ENCODE measurements at regions not wholly inside any gene's neighbourhood (a gene's known extent, or its start where the extent isn't known, plus 50 kb on each side); places are given as distances from the start of the nearest gene placed in this dataset.

DNA sequence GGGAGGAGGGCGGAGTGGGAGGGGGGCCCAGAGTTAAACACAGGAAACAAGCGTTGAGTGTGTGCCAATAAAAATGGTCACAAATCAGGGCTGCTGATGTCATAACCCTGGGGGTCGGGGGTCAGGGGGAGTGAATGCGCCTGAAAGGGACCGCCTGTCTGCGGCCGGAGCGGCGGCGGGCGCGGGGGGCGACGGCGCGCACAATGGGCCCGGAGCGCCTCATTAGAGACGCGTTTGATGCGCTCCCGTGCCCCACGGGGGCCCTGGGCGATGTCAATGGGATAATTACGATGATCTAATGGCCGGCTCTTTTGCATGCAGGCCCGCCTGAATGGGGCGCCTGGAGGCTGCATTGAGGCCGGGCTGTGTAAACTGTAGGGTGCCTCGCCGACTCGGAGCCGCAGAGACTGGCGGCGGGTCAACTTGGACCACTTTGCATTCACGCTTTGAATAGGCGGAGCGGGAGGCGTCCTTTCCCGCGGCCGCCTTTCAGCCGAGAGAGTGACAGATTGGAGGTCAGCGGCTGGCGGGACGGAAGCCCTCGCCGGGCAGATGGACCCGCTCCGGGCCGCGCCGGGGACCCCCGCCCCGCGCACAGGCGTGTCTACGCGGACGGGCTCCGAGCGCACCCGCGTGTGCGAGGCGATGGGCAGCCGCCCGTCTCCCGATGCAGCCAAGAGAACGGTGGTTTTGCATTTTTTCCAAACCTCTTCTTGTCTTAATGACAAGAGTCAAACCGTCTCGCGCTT is 296.1 kb downstream of the TFAP2C start:
- DNase-seq (ENCODE audit: low read depth), result no peak

DNA sequence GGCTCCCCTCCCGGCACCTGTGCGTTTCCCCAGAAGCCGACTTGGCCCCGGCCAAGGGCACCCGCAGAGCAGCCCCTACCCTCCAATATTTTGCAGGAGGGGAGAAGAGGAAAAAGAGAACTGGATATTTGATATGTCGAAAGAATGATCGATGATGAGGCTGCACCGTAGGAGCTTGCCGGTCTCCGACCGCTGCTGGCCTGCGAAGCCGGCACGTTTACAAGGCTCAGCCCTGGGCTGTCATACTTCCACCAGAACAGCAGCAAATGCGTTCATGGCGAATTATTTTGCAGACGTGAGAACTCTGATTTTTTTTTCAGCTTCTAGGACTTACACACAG is 296.7 kb downstream of the TFAP2C start:
- no peak for DNase-seq (ENCODE audit: low read depth)

DNA sequence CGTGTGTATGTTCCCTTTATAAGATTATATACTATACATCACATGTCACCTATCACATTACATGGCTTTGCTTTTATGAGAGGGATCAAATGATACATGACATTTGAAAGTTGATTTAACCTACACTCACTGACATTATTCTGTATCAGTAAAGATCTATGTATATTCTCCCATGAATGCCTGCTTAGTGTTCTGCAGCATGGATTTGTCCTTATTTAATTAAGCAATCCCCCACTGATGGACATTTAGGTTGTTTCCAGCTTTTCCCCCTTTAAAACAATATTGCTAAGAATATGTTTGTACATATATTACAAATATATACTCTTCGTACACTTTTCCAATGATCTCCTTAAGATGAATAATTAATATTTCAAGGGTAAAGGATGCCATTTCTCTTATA is 297.4 kb downstream of the TFAP2C start:
- DNase-seq (ENCODE audit: low read depth), result no peak

GRCh38 chr20:56927127-56927526 is 298.0 kb downstream of the TFAP2C start:
- DNase-seq (ENCODE audit: low read depth), result no peak

GRCh38 chr20:56928007-56928406 is 298.9 kb downstream of the TFAP2C start:
- DNase-seq (ENCODE audit: low read depth), result no peak

DNA sequence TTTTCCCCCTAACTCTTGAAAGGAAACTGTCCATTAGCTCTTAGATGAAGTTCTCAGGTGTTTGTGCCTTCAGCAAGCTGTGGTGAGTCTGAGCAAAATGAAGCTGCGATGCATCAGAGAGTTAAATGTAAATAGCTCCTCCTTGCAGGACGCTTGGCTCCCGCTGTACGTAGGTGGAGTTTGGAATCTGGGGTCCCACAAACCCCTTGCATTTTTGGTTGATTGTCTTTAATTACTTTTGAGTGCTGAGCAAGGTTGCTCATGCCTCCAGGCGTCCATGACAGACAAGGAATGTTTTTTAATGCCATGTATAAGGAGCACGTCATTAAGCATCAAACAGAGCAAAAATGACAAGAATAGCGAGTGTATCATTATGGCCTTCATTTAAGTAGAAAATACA is 300.5 kb downstream of the TFAP2C start:
- DNase-seq (ENCODE audit: low read depth), result no peak

GRCh38 chr20:56930876-56931275 is 301.8 kb downstream of the TFAP2C start:
- DNase-seq (ENCODE audit: low read depth), result no peak

DNA sequence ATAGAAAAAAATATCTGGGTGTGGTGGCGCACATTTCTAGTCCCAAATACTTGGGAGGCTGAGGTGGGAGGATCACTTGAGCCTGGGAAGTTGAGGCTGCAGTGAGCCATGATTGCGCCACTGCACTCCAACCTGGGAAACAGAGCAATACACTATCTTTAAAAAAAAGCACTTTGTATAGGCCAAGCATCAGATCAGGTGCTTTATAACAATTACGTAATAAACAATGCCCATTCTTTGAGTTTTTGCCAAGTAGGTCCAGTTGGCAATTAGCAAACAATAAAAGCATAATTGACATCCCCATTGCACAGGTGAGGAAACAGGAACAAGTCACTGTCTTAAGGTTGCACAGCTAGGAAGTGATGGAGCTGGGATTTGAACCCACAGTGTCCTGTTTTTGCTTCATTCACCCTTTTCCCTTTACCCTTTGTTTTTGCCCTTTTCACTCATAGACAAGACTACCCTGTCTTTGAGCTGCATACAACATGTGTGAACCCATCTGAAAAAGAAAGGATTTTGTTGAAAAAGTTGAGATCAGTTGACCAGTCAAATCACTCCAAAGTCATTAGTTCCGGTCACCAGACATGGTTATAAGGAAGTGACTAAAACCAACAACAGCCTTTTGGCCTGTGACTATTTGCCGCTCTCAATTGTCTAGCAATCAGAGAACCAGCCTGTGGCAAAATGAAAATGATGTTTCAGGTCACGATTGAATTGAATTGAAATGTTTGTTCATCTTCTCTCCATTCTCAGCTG is 303.6 kb downstream of the TFAP2C start:
- DNase-seq (ENCODE audit: low read depth), result no peak

GRCh38 chr20:56933331-56933698 is 304.2 kb downstream of the TFAP2C start:
- DNase-seq (ENCODE audit: low read depth), result no peak

- DNase-seq (ENCODE audit: low read depth), result no peak
Observed at GRCh38 chr20:56934888-56935287, 305.8 kb downstream of the TFAP2C start.

GRCh38 chr20:56940466-56940865 is 311.4 kb downstream of the TFAP2C start:
- no peak for DNase-seq (ENCODE audit: low read depth)

GRCh38 chr20:56941101-56941686 is 312.1 kb downstream of the TFAP2C start:
- DNase-seq (ENCODE audit: low read depth), result no peak

DNA sequence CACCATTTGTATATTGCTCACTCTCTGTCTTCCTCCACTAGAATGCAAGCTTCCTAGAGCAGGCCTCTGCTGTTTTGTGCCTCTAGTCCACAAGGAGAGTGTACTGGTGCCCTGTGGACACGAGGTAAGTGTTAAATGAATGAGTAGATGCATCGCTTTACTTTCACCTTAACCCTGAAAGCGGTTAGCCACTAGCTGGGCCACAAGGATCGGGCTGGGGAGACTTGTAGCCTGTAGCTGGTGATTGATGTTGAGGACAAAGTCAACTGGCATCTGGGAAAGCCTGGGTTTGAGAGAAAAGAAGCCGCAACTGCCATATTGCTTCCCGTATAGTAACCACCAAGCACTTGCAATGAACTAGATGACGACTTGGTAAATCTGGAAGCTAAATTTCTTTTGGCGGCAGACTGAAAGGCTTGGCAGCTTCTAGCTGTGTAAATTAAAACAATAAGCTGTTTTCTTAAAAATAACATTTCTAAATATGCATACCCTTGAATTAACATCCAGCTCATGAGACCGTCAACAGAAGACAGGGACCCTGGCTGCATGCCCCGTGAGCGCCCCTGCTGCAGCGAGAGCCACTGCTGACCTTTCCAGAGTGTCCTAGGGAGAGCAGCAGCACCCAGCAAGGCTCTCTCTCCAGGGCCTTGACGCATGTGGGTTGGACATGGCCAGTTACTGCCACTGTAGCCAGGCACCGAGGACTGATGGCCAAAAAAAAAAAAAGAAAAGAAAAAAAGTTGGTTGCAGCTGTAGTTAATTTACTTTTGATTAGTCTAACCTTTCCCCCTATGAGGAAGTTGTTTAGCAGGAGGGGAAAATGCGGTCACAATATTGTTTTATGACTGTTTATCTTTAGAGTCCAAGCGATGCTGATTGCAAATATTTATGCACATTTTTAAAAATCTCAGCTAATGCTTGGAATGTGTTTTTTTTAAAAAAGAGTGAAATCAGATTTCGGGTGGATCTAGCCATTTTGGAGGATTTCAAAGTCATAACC is 315.1 kb downstream of the TFAP2C start:
- no peak for DNase-seq (ENCODE audit: low read depth)

- no peak for DNase-seq (ENCODE audit: low read depth)
Observed at GRCh38 chr20:56945057-56945456, 316.0 kb downstream of the TFAP2C start.

- no peak for DNase-seq (ENCODE audit: low read depth)
Observed at GRCh38 chr20:56945901-56946300, 316.8 kb downstream of the TFAP2C start.

GRCh38 chr20:56949318-56949717 is 317.1 kb downstream of the BMP7 start:
- no peak for DNase-seq (ENCODE audit: low read depth)

DNA sequence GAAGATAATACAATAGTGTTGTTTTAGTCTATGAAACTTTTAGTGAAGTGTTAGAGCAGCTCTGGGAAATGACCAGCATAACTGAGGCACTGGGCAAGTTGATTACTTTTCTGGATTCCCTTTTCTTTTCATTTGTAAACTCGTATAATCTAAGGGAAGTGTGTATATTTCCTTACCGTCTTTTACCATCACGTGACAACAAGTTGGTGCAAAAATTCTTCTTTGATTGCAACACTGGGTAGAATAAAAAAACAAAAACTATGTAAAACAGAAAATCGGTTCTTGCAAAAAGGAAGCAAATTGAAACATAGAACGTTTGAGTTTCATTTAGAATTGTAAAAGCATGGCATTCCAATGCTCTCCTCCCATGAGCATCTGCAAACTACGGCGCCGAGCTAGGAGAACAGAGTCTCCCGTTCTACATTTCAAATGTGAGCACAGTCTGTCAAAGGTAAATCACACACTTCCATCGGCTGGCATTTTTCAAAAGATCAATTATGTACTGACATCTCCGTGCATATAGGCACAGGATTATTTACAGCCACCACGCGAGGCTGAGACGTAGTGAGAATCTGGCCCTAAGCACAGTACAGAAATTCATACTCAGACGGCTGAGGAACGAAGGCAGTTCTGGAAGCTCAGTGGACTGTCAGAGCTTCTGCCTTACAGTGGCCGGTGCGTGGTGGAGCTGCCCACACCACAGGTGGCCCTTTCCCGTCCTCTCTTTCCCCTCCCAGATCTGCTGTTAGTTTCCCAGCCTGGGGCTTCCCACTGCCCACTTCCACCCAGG is 314.0 kb downstream of the BMP7 start:
- no peak for DNase-seq (ENCODE audit: low read depth)

DNA sequence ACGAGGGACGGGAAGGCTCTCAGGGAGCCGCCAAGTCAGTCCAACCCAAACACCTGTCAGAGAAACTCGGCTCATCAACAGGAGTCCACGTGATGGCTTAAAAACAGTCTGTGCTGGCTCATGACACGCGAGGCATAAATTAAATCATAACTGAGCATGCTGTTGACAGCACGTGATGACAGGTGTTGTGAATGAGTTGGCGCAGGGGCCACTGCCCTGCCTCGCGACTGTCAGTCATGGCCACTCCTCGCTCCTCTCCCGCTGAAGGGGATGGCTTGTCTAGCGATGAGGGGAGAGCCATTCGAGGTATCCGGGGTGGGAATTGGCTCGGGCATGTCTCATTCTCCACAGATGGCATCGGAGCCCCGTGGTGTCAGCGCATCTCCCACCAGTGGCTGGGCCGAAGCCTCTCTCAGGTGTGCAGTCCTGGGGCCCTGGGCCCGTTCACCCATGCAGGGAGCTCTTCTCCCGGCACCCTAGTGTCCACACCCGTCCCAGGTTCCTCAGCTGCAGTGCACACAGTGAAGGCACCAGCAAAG is 313.3 kb downstream of the BMP7 start:
- no peak for DNase-seq (ENCODE audit: low read depth)

DNA sequence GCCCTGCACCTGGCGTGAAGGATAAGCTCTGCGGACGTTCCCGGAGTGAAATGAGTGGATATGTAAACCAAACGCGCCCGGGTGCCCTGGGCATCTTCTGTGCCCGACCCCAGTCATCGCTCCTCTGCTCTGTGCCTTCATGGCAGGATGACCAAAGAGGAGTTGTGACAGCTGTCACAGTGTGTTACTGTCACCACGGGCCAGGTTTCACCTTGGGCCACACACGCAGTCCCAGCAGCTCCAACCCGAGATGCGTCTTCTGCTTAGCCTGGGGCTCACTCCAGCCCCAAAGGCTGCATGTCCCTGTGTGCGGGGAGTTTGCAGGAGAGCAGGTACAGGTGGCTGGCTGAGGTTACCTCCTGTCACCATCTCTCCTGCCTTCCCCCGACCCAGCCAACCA is 311.6 kb downstream of the BMP7 start:
- no peak for DNase-seq (ENCODE audit: low read depth)

DNA sequence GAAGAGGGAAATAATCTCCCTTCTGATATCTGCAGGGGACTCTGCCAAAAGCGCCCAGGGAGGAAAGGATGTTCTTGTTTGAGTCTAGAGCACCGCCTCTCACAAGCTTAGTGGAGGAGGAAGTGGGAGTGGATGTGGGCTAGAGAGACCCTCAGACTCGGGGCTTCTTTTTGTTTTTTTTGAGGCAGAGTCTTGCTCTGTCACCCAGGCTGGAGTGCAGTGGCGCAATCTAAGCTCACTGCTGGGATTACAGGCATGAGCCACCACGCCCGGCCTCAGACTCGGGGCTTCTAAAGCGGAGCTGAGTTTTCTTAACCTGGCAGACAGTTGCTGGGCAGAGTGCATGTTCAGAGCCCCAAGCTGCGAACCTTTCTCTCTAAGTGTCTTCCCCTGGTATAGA is 310.8 kb downstream of the BMP7 start:
- DNase-seq (ENCODE audit: low read depth), result no peak

DNA sequence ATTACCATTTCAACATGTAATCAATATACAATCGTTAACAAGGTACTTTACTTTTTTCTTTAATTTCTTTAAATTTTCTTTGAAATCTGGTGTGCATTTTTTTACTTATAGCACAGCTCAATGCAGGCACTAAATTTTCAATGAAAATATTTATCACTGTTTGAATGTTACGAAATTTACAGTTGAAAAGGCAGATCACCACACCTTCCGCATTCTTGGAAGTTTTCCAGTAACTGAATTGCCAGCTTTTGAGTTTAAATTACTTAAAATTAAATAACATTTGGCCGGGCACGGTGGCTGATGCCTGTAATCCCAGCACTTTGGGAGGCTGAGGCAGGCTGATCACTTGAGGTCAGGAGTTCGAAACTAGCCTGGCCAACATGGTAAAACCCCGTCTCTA is 309.9 kb downstream of the BMP7 start:
- DNase-seq (ENCODE audit: low read depth), result no peak
